HG03064 (cell line): ENCODE measurements at regions not wholly inside any gene's neighbourhood (a gene's known extent, or its start where the extent isn't known, plus 50 kb on each side); places are given as distances from the start of the nearest gene placed in this dataset.

ENCODE experiments used
- ATAC-seq: cut with Tn5 transposase; IDR thresholded peaks from one replicate; pipeline ENCODE4 v1.9.1; 2021; ENCODE audit warnings: low read depth; ENCODE audit not compliant: unreplicated experiment

DNA sequence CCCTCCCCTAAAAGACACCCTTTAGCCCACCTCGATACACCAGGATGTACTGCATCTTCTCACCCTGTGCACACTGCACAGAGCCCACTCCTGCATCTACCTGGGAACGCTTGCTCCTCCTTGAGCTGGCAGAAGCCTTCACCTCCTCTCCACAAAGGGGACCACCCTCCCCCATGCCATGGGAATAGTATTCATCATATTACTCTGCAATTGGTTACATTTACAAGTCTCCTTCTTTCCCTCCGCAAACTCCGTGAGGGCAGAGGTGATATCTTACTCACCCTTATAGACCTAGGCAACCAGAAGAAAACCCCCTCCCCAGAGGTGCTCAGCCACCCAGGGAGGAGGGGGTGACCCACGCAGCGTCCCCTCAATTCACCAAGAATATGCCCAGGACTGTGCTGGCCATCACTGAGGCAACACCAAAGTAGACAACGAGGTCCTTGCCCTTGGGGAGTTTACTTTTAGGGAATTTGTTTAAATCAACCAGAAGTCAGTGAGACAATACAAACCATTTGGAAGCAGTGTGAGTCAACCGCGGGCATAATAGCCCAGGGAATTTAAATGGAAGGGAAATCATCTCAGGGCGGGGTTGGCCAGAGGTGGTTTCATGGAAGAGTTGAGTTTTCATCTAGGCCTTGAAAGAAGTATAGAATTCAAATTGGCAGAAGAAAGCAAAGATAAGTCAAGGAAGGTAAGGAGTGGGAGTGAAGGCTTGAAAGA lies 214.5 kb downstream of the BARX2 start:
- no peak for ATAC-seq

DNA sequence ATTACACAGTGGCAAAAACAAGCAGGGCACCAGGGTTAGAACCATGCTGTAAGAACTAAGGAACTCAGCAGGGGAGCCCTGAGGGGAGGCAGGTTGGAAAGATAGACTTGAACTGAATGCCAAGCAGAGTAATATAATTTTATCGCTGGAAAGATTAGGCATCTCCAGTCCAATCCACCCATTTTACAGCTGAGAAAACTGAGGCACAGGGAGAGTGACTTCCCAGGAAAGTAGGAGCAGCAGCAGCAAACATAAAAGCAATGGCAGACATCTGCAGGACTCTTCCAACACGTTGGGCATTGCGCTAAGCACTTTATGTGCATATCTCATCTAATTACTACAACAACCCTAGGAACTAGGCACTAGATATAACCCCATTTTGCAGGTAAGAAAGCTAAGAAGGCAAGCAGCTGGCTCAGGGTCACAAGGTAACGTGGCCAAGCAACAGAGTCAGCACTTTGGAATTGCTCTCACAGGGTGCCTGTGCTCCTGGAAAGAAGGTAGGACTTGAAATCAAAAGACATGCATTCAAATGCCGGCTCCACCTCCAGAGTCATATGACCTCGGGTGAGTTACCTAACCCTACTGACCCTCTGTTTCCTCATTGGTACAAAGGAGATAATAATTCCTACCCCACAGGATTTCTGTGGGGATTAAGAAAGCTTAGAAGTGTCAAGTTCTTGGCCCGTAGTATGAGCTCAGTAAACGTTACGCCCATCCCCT lies 215.3 kb downstream of the BARX2 start:
- no peak for ATAC-seq

DNA sequence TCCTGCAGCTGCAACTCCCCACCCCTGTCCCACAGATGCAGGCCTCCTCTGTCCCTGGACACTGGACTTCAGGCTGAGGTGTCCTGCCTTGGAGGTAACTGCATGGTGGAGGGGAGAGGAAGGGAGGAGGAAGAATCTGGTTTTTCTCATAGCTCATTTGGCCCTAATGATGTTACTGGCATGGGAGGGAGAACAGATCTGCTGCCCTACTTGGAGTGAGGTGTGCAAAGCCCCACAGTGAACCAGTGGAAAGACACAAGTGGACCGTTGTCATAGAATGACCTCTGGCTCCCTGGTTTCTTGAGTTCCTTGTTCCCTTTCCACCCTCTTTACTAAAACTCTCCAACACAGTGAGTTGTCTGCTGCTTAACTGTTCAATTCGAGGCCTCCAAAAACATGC lies 215.9 kb downstream of the BARX2 start:
- ATAC-seq: no peak

DNA sequence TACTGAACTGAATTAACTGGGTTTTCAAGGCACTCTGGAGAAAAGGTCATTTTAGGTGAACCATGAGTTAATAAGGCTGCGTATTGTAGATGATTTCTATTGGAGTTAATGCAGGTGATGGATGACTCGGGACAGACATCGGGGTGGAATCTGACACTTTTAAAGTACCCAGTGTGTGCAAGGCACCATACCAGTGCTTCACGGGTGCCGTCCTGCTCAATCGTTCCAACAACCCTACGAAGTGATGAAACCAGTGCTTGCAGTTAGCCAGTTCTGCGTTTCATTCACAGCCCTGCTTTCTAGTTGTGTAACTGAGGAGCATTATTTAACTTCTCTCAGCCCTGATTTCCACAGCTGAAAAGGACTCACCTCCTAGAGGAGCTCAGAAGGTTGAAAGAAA lies 216.5 kb downstream of the BARX2 start:
- no peak for ATAC-seq

DNA sequence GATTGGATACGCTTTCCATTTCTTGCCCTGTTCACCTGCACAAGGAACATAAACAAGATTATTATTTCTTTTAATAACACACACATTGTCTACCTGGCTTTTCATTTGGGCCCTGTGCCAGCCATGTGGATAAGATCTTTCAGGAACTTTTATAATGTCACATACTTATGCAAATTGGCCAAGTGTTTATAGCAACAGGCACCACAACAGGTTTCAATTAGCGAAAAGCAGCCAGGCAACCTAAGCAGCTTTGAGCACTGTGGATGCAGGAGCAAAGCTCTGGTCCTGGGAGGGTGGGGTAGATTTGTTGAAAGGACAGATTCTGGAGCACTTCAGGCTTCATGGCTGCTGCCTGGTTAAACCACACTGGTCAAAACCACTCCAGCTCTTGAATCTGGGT lies 217.4 kb downstream of the BARX2 start:
- no peak for ATAC-seq

DNA sequence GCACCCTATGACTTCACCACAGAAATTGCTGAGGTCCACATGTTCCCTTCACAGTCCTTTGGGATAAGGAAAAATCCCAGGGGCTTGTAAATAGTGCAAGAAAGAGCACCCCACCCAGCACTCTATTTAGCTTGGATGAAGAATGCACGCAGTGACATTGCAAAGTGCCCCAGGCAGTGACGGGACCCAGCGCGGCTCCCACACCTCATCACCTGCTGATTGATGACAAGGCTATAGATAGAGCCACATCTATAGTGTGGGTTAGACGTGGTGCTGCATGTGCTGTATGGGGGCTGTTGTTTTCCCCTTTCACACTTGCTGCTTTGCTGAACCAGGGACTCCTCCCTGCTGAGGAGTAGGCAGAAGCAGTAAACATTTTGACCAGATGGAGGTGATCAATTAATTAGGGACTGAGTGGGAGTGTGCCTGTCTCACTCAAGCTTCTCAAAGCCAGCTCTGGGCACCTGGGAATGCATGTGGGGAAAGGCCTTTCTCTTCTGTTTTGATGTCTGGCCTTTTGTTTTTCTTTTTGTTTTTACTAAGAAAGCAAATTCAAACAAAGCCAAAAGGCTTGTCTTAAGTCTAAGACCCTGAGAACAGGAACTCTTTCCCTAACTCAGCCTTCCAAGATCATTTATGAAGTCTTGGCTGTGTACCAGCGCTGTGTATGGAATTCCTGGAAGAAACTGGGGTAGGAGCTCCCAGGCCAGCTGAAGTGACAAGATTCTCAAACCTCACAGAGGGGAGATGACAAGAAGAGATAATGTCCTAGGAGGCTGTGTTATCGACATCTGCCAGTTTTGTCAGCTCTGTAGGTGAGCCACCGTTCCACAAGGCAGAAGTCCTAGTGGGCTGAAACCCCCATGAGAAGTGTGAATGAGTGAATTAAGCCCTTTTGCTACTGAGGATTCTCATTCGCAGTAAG lies 219.7 kb downstream of the BARX2 start:
- ATAC-seq: no peak

DNA sequence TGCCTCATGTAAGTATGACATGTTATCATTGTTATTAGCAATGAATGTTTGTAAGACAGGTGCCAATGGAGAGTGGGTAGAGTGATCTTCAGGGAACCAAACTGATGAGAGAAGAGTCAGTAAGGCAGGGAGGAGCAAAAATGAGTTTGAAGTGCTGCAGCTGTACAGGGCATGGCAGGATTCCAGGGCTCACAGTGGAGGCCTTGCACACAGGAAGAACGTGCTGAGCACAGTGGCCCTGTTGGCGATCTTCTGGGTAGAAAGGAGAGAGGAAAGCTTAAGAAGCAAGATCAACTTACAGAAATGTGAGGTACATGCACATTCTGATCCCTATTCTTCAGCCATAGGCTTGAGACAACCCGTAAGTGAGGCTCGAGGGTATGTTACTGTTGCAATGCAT lies 219.3 kb upstream of the TMEM45B start:
- no peak for ATAC-seq

DNA sequence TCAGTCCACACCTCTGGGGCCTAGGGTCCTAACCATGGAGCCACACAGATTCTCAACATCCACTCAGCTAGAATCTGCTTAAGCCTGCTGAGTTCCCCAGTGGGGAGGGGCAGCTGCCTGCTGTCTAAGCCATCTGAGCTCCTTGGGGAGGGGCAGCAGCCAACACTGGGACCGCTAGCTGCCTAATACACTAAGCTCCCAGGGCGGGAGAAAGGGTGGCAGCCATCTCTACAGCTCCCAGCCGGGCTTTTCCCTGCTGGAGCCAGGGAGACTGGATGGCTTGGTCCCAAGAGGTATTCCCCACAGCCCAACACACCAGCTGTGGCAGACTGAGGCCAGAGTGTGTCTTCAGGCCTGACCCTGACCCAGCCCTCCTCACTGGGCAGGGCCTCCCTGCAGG lies 217.3 kb upstream of the TMEM45B start:
- ATAC-seq: no peak

DNA sequence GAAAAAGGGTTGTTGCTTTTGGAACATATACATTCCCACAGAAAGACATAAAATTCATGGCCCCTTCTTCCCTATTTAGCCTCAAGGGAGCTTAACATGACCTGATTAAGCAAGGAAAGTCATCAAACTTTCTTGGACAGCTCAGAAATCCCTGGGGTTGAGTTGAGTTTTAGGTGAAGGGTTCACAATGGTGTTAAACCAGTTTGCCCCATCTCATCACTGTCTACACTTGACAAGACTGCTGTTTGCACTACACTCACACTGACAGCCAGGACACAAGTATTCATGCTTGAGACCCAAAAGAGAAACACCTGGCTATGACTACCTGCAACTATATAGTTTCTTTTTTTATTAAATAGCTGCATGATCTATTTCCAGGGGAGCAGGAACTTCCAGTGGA lies 209.8 kb upstream of the TMEM45B start:
- no peak for ATAC-seq

DNA sequence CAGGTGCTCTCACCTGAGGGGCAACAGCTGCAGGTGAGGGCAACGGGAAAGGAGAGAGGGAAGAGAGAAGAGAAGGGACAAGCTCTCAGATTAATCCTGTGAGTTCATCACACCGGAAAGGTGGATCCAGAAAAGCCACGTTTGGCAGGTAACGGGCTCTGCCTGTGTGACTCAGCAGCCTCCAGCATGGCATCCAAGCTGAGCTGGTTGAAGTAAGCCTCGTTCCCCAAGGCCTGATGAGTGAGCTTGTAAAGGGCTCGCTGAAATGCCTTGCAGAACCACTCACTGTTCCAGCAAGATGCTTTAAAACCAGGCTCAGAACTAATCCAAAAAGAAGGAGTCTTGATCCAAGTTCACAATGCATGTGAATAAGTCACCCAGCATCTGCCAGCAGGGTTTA lies 206.9 kb upstream of the TMEM45B start:
- no peak for ATAC-seq

DNA sequence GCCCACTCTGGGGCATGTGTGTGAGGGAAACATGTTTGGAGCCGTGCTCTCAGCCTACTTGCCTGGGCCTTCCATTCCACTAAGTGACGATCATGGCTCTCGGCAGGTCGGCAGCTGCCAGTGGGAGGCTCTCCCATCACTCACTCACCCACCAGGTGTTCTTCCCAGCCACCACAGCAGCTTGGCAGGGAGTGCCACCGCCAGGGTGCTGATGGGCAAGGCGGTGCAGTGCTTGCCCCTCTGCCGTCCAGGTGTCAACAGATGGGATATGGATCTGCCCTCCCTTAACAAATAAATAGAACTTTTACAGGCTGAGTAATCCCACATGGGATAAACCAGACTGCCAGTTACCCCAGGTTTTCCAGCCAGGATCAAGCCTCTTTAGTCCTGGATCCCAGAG lies 205.5 kb upstream of the TMEM45B start:
- no peak for ATAC-seq

DNA sequence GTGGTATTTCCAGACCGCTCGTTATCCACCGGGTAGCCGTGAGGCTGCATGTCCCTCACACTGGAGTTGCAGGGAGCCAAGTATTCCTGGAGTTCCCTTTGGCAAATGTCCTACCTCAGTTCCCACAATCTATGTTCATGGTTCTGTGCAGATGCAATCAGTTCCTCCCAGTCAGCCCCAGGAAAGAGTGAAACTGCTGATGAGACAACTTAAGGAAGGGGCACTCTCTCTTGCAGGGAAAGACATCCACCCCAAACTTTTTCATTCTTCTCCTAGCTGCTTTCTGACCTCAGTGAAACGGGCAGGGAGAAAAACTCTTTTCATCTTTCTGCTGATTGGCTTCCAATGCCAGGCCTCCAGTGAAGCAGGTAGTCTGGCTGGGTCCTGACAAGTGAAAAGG lies 205.1 kb upstream of the TMEM45B start:
- no peak for ATAC-seq

DNA sequence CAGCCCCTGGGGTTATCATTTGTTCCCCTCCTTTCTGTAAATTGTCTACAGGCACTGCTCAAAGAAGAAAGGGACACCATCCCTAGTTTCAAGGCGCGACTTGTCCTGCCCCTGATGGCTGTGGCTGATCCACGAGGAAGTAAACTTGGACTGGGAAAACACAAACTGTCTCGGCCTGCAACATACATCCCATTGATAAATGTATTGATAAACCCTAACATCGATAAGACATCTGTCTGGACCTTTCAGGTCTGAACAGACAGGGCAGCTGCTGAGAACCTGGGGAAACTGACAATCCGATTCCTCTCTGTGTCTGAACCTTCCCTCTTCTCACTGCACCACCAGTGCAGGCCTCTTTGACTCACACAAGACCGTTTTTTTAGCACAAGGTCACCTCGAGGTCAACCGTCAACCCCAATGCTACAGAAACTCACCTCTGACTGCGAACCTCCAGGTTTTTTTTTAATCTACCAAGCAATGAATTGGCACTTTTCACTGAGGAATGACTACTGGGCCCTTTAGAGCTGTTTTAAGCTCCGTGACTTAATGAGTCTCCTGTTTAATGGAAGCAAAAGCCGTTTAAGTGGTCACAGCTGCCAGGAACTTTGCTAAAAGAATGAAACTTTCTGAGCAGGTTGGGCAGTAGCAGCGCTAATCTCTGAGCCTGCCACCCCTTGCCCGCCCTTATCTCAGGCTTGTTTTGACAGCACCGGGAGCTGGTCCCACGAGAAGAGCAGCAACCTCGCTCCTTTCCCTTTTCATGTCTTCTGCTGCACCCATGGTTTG lies 203.8 kb upstream of the TMEM45B start:
- ATAC-seq: no peak

DNA sequence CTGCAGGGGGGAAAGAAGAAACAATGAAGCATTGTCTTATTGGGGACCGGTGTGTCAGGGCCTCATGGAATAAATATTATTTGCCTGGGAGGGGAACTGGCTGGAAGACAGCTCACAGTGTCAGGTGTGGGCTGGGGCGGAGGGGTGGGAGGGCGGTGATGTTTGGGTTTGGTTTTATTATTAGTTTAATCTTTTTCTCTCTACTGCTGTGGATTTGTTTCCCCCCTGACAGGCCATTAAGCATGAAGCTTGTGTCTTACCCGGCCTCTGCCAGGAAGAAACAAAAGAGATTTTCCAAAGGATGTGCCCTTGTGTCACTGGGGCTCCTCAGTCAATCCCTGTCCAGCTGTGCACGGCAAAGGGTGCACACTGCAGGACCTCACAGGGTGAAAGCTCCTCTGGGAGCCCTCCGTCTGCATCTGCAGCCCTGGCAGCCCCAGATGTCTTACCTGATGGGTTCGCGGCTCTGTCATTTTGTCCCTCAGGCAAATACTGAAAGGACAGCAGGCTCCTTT lies 203.1 kb upstream of the TMEM45B start:
- ATAC-seq: no peak

DNA sequence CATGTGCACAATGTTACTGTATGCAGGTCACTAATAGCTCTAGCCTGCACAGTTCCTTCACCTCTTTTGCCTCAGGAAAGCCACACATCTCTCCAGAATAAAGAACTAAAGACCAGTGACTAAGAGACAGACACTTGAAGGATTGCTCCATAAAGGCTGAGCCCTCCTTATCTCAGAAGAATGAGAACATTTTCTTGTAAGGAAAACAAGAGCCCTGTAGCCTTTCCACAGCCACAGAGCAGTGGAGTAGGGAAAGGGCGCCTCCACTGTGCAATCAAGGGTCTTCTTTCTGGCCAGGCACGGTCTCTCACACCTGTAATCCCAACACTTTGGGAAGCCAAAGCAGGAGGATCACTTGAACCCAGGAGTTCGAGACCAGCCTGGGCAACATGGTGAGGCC lies 202.6 kb upstream of the TMEM45B start:
- ATAC-seq: no peak

DNA sequence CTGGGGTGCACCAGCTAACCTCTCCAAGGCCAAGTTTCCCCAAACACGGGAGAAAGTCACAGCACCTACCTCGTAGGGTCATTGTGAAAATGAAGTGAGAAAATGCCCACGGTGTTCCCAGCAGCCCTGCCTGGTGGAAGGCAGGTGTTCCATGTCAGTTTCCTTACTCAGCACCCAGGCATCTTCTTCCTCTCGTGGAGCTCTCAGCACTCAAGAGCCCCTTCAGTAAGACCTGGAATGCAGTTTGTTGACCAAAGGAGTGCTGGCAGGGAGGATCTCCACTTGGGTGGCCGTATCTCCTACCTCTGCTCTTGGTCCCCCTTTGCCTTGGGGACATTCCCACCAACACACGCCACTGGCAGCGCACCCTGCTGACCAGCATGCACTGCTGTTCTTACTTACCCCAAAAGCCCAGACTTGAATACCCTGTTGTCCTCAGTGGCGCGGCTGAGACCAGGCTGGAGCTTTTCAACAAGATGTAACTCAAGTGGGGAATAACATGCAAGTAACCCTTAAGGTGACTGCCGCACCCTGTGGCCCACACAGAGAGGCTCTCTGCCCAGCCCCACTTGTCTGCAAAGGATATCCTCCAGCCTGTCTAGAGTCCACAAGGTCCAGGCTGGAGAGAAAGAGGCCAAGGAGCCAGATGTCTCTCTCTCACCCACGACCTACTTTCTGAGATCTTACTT lies 201.2 kb upstream of the TMEM45B start:
- ATAC-seq: no peak

DNA sequence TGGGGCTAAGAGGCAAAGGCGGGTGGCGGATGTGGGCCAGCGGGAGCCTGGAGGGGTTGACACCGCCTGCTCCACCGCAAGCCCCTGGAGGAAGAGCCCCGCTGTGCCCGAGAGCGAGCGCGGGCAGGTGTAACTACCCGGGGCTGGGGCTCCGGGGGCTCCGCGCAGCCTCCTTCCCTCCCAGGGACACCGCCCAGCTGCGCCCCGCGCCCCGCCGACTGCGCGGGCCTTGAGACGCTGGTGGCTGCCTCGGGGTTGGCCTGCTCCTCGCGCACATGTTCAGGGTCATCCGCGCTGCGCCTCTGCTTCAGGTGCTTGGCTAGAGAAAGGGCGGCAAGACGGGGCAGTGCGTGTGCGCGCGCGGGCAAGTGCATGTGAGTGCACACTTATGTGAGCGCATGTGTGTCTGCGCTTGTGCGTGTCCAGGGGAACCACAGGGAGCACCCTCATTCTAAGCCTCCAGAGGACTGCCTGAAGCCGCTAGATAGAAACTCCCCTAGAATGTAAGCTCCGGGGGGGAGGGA lies 197.5 kb upstream of the TMEM45B start:
- ATAC-seq: no peak

DNA sequence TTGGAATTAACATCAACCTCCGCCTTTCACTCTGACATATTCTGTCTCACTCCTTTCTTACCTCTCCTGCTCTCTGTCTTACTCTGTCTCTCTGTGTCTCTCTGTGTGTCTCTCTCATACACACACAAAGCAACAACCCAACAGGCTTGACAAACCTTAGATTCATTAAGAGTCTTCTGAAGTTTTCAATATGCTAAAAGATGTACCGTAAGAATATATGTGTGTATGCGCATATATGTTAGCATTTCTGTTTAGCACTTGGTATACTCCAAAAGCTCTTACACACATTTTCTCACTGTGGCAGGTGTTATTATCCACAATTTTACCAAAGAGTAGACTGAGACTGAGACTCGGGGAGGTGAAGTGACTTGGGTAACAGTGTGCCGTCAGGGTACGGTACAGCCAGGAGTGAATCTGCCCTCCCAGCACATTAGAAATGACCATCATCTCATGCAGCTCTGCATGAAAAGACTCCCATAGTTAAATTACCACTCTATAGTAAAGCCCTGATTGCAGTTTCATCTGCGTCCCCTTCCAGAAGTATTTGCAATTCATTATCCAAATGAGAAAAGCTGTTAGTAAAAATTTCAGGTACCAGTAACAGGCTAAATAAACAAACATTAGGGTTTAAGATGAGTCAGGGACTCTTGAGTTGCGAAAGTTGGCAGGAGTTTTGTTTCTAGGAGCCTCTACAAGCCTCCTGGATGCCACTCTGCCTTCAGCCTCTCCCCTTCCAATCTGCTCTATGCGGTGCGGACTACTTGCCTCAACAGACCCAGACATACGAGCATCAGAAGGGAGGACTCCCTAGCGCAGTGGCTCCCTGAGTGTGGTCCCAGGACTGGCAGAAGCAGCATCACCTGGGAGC lies 195.2 kb upstream of the TMEM45B start:
- no peak for ATAC-seq

DNA sequence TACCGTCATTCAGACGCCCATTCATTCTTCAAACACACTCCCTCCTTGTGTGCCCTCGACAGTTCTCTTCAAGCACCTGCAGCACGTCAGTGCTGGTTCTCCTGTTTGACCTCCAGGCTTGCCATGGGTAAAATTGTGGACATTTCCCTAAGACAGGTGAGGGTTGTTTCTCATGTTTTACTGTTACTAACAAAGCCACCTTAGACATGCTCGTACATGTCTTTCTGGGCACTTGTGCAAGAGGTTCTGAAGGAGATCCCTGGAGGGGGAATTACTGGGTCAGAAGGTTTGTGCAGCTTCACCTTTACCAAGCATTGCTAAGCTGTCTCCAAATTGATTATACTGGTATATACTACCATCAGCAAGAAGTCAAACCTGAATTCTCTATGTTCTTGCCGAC lies 189.7 kb upstream of the TMEM45B start:
- ATAC-seq: no peak
